ENCODE measurements at regions not wholly inside any gene's neighbourhood (a gene's known extent, or its start where the extent isn't known, plus 50 kb on each side); places are given as distances from the start of the nearest gene placed in this dataset.

DNA sequence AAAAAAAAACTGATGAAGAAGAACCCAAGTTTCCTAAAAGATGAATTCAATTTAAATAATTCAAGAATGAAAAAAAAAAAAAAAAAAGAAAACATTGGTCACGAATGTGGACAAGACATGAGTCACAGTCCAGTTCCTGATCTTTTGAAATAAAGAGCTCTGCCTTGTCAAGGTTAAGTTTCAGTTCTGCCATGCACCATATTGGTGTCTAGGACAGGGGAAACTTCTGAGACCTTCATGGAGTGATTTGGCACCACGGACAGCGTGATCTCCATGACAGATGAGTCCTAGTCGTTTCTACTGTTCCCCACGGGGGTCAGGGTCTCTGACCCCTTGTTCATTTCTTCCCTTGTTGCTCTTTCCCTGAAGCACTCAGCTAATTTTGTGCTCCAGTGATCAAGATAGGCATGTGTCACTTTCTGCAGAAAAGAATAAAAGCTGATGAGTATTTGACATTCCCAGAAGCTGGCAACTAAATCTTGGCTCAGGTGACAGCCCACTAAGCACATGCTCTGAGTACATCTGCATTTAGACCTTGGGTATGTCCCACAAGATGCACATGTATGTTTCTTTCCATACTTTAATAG is 1159.7 kb downstream of the BCL11B start:
- TF ChIP-seq POLR2A (IDR thresholded peaks at IDR 0.05) (no peak), CTCF (IDR thresholded peaks at IDR 0.05) (no peak)

Measured in prostate gland (tissue), 2 donors.